HCT116 (cell line): ENCODE measurements at regions not wholly inside any gene's neighbourhood (a gene's known extent, or its start where the extent isn't known, plus 50 kb on each side); places are given as distances from the start of the nearest gene placed in this dataset.

Source experiments
- ATF3 ChIP-seq: IDR thresholded peaks from 2 replicates; pipeline ENCODE4 v1.6.1; 2012
- CTCF ChIP-seq, 3 experiments: fragments of 200-600 bp in 1 of 3; sonication (generic) in 1 of 3; IDR thresholded peaks in 2 of 3; conservative IDR thresholded peaks in 1 of 3; 2 replicates each; pipeline ENCODE4 v1.5.1; 2012 to 2017; ENCODE audit warnings: low read depth in 2 of 3, low read length in 2 of 3, antibody characterized with exemption in 1 of 3, borderline replicate concordance in 1 of 3, control low read depth in 1 of 3, mild to moderate bottlenecking in 1 of 3, mixed read lengths in 1 of 3, mixed run types in 1 of 3, moderate library complexity in 1 of 3; ENCODE audit not compliant: insufficient read depth in 1 of 3
- ELF1 ChIP-seq: IDR thresholded peaks from 2 replicates; pipeline ENCODE4 v1.6.1; 2012; ENCODE audit warnings: low read depth, borderline replicate concordance
- EZH2 ChIP-seq: fragments of 200-600 bp; sonication (generic); IDR thresholded peaks from 2 replicates; pipeline ENCODE4 v1.6.1; 2017; ENCODE audit warnings: antibody characterized with exemption, mixed run types
- EZH2phosphoT487 ChIP-seq: fragments of 200-600 bp; IDR thresholded peaks from 2 replicates; pipeline ENCODE4 v1.6.1; 2018; ENCODE audit warnings: antibody characterized with exemption, borderline replicate concordance
- FOSL1 ChIP-seq: IDR thresholded peaks from 2 replicates; pipeline ENCODE4 v1.6.1; 2012; ENCODE audit warnings: low read depth
- POLR2A ChIP-seq: IDR thresholded peaks from 2 replicates; pipeline ENCODE4 v1.7.0; 2011; ENCODE audit warnings: borderline replicate concordance; ENCODE audit not compliant: insufficient read depth, insufficient read length; ENCODE audit errors: extremely low read depth
- POLR2AphosphoS5 ChIP-seq: IDR thresholded peaks from 2 replicates; pipeline ENCODE4 v1.6.1; 2011; ENCODE audit warnings: mild to moderate bottlenecking, low read depth, low read length, moderate library complexity
- SIN3A ChIP-seq: IDR thresholded peaks from 2 replicates; pipeline ENCODE4 v1.6.1; 2012; ENCODE audit warnings: low read depth
- TCF7L2 ChIP-seq: IDR thresholded peaks from 2 replicates; pipeline ENCODE4 v1.7.0; 2011; ENCODE audit warnings: borderline replicate concordance, inconsistent platforms; ENCODE audit not compliant: insufficient read depth, insufficient read length; ENCODE audit errors: extremely low read depth

- TF ChIP-seq CTCF (IDR thresholded peaks at IDR 0.05 in 2 of 3, conservative IDR thresholded peaks at IDR 0.05 in 1 of 3; ENCODE audit: borderline replicate concordance in 1 of 3, insufficient read depth in 1 of 3, low read depth in 2 of 3, low read length in 2 of 3): no peak
- TF ChIP-seq FOSL1: no peak
- no peak for TF ChIP-seq EZH2phosphoT487
- TF ChIP-seq SIN3A: no peak
- no peak for TF ChIP-seq EZH2
- no peak for TF ChIP-seq POLR2AphosphoS5
- TF ChIP-seq ATF3: no peak
- TF ChIP-seq ELF1: no peak
- no peak for TF ChIP-seq POLR2A
- no peak for TF ChIP-seq TCF7L2
These were observed 635.0 kb downstream of the TBL1XR1 start for GRCh38 chr3:176562331-176562730.
